Posterior vena cava (tissue), 2 donors: ENCODE measurements at regions not wholly inside any gene's neighbourhood (a gene's known extent, or its start where the extent isn't known, plus 50 kb on each side); places are given as distances from the start of the nearest gene placed in this dataset.

ENCODE experiments used
- DNase-seq: peaks from one replicate; pipeline ENCODE4 v3.0.0-alpha.2; 2020; ENCODE audit warnings: low spot score
- intact Hi-C, 2 donors: fragments of 100-400 bp; cut with DNase I; formaldehyde crosslinking; loops; one replicate each; pipeline versions ENCODE4 v1.14.1 to v1.14.2; 2022 to 2023
- microRNA-seq, 2 donors: library from miRNA; unstranded; fragments of <30 nt; microRNA quantifications; one replicate each; pipeline ENCODE4 v1.2.0, GENCODE V29; 2020 to 2021; ENCODE audit warnings: borderline microRNAs expressed in 2 of 2
- donor health status: DM: yes; HTN: yes; CAD: no.
- donor health status: DM: yes; HTN: yes; CAD: no.

DNA sequence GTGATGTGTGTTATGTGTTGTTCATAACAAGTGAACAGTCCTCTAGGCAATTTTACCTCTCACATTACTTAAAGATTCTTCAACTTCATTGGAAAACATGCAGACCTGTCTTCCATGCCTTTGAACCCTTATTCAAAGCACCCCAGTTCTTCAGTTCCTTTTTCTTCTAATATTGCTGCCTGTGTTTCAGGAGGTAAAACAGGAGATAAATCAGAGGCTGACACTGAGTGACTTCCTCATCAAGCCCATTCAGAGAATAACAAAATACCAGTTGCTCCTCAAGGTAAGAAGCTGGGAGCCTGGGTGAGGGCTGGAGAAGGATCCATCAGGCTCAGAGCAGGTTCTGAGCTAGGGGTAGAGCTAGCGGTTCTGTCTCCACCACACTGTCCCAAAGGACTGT lies 71.1 kb upstream of the UMPS start:
- intact Hi-C loops = no loop called here
- no peak for DNase-seq

- no peak for DNase-seq
- intact Hi-C loops = no loop called here
These were observed 69.7 kb upstream of the UMPS start for GRCh38 chr3:124660599-124660998.

GRCh38 chr3:124663690-124664089 lies 66.6 kb upstream of the UMPS start:
- intact Hi-C loops = no loop called here
- no peak for DNase-seq

DNA sequence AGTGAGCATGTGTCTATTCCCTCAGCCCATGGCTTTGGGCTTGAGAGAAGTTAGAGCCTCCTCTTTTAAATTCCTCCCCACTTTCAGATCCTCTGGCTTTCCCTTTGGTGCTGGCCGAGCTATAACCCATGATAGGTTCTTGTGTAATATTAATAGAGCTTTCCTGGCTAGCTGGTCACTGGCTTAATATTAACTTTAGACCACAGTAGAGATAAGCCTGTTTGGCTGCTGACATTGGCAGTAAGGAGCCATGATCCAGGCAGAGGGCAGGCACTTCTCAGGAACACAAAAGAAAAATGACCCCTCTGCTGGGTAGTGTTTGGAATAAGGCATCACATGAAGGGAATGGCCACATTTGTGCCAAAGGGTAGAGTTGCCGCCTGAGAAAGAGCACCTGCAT lies 65.4 kb upstream of the UMPS start:
- intact Hi-C loops = no loop called here

DNA sequence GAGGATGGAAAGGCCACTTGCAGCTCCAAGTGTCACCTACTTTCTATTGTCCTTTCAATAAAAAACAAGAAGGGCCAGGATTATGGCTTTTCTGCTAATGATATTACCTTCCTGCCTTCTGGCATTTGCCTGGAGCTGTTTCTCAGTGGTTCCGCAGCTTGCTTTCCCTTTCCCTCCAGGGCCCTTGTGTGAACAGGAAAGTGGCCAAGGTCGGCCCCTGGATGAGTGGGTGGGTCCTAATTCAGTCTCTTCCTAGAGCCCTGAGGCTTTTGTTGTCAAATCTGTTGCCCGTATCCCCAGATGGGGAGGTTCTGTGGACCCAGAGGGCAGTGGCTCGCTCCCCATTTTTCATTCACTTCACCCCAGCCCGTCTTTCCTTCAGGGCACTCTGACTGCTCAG lies 64.2 kb upstream of the UMPS start:
- no peak for DNase-seq
- intact Hi-C loops = no loop called here

More for the DNA sequence above, 65.4 kb upstream of the UMPS start:
- DNase-seq = no peak

DNA sequence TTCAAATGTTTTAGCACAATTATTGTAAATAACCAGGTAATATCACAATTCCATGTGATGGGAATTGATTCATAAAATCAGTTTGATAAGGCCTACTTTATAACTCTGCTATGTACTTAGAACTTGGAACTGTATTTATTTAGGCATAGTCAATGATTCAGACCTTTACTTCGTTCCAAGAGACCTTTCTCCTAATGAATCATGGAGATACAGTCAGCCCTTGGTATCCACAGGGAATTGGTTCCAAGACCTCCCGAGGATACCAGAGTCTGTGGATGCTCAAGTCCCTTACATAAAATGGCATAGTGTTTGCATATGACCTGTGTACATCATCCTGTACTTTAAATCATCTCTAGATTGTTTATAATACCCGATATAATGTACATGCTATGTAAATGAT lies 60.8 kb upstream of the UMPS start:
- intact Hi-C loops = no loop called here

DNA sequence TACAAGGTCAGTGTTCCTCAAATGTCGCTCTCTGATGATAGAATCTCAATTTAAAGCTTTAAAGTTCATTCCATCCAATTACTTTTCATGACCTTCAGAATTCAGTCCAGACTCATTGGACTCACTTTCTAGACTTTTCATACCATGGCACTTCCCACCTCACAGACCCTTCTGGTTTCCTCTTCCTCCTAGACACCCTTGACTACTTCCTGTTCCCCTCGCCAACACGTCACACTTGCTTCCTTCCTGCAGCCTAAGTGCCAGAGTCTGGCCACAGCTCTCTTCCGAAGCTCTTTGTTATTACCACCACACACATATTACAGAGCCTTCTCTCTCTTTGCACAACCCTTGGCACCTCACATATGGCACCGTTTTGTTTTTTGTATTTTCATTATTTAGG lies 59.1 kb upstream of the UMPS start:
- DNase-seq = no peak
- intact Hi-C loops = no loop called here

More for the DNA sequence above, 60.8 kb upstream of the UMPS start:
- no peak for DNase-seq

GRCh38 chr3:124674336-124674735 lies 55.9 kb upstream of the UMPS start:
- no peak for DNase-seq
- intact Hi-C loops = no loop called here

DNA sequence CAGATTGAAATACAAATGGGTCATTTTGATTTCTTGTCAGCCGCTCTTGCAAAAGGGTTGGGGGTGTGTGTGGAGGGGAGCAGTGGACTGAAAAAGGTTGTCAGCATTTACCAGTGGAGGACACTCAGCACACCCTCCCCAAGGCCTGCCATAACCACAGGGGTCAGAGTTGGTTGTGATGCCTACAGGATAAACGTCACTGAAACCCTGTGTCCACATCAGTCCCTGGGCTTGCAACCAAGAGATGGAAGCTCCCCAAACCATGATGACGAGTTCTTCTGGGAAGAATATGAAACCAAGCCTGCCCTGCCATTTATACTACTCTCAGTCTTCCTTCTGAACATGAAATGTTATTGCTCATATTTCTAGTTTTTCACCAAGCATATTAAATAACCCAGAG lies 54.0 kb upstream of the UMPS start:
- DNase-seq = peak; percentile 88
- intact Hi-C loops = no loop called here

DNA sequence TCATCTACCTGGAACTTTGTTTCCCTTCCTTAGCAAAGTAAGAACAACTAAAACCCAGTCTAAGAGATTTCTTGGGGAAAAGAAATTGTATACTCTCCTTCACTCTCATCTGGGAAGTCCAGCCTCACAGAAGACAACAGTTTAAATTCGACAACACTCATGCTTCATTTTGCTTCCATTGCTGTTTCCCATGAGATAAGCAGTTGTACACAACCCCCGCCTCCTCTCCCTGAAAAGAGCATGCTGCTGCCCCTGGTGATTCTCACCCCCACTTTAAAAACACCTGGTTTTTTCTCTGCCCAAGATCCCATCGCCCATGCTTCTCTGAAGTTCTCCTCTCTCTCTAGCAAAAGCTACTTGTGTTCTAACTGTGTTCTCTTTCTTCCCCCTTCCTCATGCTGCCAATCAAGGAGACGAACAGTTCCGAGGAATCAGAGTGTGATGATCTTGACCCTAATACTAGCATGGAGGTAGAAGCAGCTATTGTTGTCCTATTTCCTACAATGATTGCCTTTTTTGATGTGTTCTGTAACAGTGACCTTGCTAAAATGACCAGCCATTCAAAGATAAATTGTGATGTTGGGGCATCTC lies 51.1 kb upstream of the UMPS start:
- intact Hi-C loops = no loop called here
- DNase-seq = no peak

Small RNAs in the stretch of these regions (microRNA-seq; reads per million reads assigned to microRNA genes)
- gene MIR5002 = 1.3 to 1.6 reads per million in 2 donors
- gene MIR6083 = 0 reads per million in 2 donors
